Gastrocnemius medialis (tissue), 4 donors: ENCODE measurements at regions not wholly inside any gene's neighbourhood (a gene's known extent, or its start where the extent isn't known, plus 50 kb on each side); places are given as distances from the start of the nearest gene placed in this dataset.

Source experiments
- ATAC-seq, 2 donors: fragments of 150-250 bp; one replicate each; pipeline ENCODE4 v1.9.1; 2016
- DNase-seq, 2 donors: peaks; one replicate each; pipeline ENCODE4 v3.0.0-alpha.2; 2019
- H3K27ac ChIP-seq, 4 donors: fragments of 200-600 bp; sonication (generic); 1 replicate in 1 of 4; 2 replicates in 3 of 4; pipeline ENCODE4 v1.5.1; 2016 to 2018; ENCODE audit warnings: mild to moderate bottlenecking in 2 of 4, moderate library complexity in 1 of 4
- H3K27me3 ChIP-seq, 3 donors: fragments of 200-600 bp; sonication (generic) in 2 of 3; 1 replicate in 1 of 3; 2 replicates in 2 of 3; pipeline versions ENCODE4 v1.5.1 to v1.6.0; 2016 to 2019; ENCODE audit warnings: mild to moderate bottlenecking in 1 of 3, moderate library complexity in 1 of 3
- H3K36me3 ChIP-seq, 2 donors: fragments of 200-600 bp; sonication (generic) in 1 of 2; one replicate each; pipeline ENCODE4 v1.5.1; 2017 to 2018
- H3K4me1 ChIP-seq, 2 donors: fragments of 200-600 bp; sonication (generic) in 1 of 2; one replicate each; pipeline ENCODE4 v1.5.1; 2016 to 2017; ENCODE audit warnings: mild to moderate bottlenecking in 2 of 2
- H3K4me3 ChIP-seq, 4 donors: fragments of 200-600 bp; sonication (generic) in 3 of 4; 1 replicate in 1 of 4; 2 replicates in 3 of 4; pipeline ENCODE4 v1.5.1; 2016 to 2019; ENCODE audit warnings: mild to moderate bottlenecking in 2 of 4
- H3K9me3 ChIP-seq, 3 donors: fragments of 200-600 bp; sonication (generic) in 2 of 3; 1 replicate in 1 of 3; 2 replicates in 2 of 3; pipeline ENCODE4 v1.5.1; 2016 to 2019
- POLR2A ChIP-seq, 2 donors: fragments of 450-650 bp; IDR thresholded peaks; one replicate each; pipeline ENCODE4 v1.6.1; 2017; ENCODE audit warnings: antibody characterized with exemption in 2 of 2, mild to moderate bottlenecking in 2 of 2, moderate library complexity in 2 of 2
- in situ Hi-C, 4 donors: fragments of 200-750 bp; cut with MboI; loops; one replicate each; pipeline versions ENCODE4 v1.15.0 to v1.8.0; 2017; ENCODE audit warnings: low sequenced_read_pairs in 4 of 4
- intact Hi-C: fragments of 100-400 bp; cut with DNase I; formaldehyde crosslinking; loops from one replicate; pipeline ENCODE4 v1.15.1; 2023; ENCODE audit warnings: low total_unique reads
- TF ChIP-seq, protein P1 (sequence below), 5 experiments: fragments of 450-650 bp in 3 of 5; fragments of 200-600 bp in 2 of 5; sonication (generic) in 2 of 5; IDR thresholded peaks in 4 of 5; conservative IDR thresholded peaks in 1 of 5; 1 replicate in 4 of 5; 2 replicates in 1 of 5; pipeline ENCODE4 v1.5.1; 2016 to 2019; ENCODE audit warnings: antibody characterized with exemption in 5 of 5, mild to moderate bottlenecking in 3 of 5, moderate library complexity in 3 of 5

DNA sequence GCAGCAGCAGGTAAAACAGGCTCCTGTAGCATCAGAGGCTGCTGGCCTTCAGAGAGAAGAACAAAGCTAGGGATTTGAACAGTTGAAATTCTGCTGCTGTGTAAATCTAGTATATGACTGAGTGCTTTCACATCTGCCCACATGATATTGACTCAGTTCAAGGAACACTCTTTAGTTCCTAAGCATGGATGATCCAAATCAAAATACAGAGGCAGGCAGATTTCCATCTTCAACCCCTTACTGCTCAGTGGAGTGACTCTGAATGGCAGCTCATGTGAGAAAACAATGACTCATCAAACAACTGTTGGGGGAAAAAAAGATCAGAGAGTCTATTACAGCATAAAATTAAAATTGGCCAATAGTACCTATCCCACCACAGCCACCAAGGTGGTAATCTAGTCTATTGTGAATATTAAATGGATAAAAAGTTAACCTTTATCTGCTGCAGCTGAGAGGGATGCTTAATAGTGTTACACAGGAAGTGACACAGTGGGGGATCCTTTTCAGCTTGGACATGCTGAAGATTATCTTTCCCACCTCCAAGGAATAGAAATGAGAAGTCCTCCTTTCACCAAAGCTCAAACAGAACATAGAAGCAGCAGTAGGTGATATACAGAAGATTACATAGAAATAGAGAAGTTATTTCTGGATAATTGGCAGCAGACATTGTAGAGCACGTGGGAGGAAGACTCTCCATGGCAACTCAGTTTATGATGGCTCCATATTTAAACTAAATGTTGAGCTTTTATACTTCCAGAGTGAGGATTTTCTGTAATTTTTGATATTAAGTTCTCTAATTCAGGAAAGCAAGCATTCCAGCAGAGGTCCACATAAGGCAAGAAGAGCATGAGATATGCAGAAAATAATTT, 239.7 kb upstream of the ERCC4 start:
- Histone ChIP-seq H3K36me3 (no peaks in the 10 kb centered on the region), H3K4me3 (no peak overlapping the region), H3K27me3 (no peaks in the 10 kb centered on the region), H3K4me1 (no peaks in the 10 kb centered on the region), H3K27ac (no peak overlapping the region), H3K9me3 (no peaks in the 10 kb centered on the region)
- TF ChIP-seq, protein P1, sequence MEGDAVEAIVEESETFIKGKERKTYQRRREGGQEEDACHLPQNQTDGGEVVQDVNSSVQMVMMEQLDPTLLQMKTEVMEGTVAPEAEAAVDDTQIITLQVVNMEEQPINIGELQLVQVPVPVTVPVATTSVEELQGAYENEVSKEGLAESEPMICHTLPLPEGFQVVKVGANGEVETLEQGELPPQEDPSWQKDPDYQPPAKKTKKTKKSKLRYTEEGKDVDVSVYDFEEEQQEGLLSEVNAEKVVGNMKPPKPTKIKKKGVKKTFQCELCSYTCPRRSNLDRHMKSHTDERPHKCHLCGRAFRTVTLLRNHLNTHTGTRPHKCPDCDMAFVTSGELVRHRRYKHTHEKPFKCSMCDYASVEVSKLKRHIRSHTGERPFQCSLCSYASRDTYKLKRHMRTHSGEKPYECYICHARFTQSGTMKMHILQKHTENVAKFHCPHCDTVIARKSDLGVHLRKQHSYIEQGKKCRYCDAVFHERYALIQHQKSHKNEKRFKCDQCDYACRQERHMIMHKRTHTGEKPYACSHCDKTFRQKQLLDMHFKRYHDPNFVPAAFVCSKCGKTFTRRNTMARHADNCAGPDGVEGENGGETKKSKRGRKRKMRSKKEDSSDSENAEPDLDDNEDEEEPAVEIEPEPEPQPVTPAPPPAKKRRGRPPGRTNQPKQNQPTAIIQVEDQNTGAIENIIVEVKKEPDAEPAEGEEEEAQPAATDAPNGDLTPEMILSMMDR (IDR thresholded peaks at IDR 0.05 in 4 of 5, conservative IDR thresholded peaks at IDR 0.05 in 1 of 5), result no peak
- no peak for TF ChIP-seq POLR2A (IDR thresholded peaks at IDR 0.05)
- in situ Hi-C loops (no loop called here), intact Hi-C loops (no loop called here)
- no peak for DNase-seq
- no peak for ATAC-seq

- in situ Hi-C loops (no loop called here), intact Hi-C loops (no loop called here)
- TF ChIP-seq POLR2A (IDR thresholded peaks at IDR 0.05), result no peak
- TF ChIP-seq, protein P1 (IDR thresholded peaks at IDR 0.05 in 4 of 5, conservative IDR thresholded peaks at IDR 0.05 in 1 of 5), result no peak
- no peaks in the 10 kb centered on the region for H3K27me3 ChIP-seq
- ATAC-seq (no peak), DNase-seq (no peak)
- no peaks in the 10 kb centered on the region for H3K4me1 ChIP-seq
- H3K27ac ChIP-seq, result no peak overlapping the region
- no peak overlapping the region for H3K4me3 ChIP-seq
- H3K9me3 ChIP-seq, result no peaks in the 10 kb centered on the region
- H3K36me3 ChIP-seq, result no peaks in the 10 kb centered on the region
Observed at GRCh38 chr16:13684819-13685563, 235.0 kb upstream of the ERCC4 start.

- H3K4me1 ChIP-seq, result no peaks in the 10 kb centered on the region
- no peak overlapping the region for H3K4me3 ChIP-seq
- ATAC-seq, result no peak
- no peak for DNase-seq
- no peak overlapping the region for H3K27ac ChIP-seq
- intact Hi-C loops (no loop called here), in situ Hi-C loops (no loop called here)
- no peaks in the 10 kb centered on the region for H3K9me3 ChIP-seq
- no peaks in the 10 kb centered on the region for H3K27me3 ChIP-seq
- no peaks in the 10 kb centered on the region for H3K36me3 ChIP-seq
- TF ChIP-seq, protein P1 (IDR thresholded peaks at IDR 0.05 in 4 of 5, conservative IDR thresholded peaks at IDR 0.05 in 1 of 5), result no peak
- TF ChIP-seq POLR2A (IDR thresholded peaks at IDR 0.05), result no peak
Observed at GRCh38 chr16:13696017-13696416, 223.9 kb upstream of the ERCC4 start.

- ATAC-seq (no peak), DNase-seq (no peak)
- H3K27me3 ChIP-seq, result no peaks in the 10 kb centered on the region
- TF ChIP-seq POLR2A (IDR thresholded peaks at IDR 0.05), result no peak
- TF ChIP-seq, protein P1 (IDR thresholded peaks at IDR 0.05 in 4 of 5, conservative IDR thresholded peaks at IDR 0.05 in 1 of 5), result no peak
- H3K36me3 ChIP-seq, result no peaks in the 10 kb centered on the region
- intact Hi-C loops, result no loop called here
- no peak overlapping the region for H3K27ac ChIP-seq
- no peak overlapping the region for H3K4me3 ChIP-seq
- in situ Hi-C loops, result no loop called here
- no peaks in the 10 kb centered on the region for H3K4me1 ChIP-seq
- H3K9me3 ChIP-seq, result no peaks in the 10 kb centered on the region
Observed at GRCh38 chr16:13697013-13697412, 222.9 kb upstream of the ERCC4 start.
